Heart right ventricle (tissue), 16 donors: ENCODE measurements at regions not wholly inside any gene's neighbourhood (a gene's known extent, or its start where the extent isn't known, plus 50 kb on each side); places are given as distances from the start of the nearest gene placed in this dataset.

Source experiments
- ATAC-seq, 8 donors: fragments of 200-7000 bp; cut with Tn5 transposase; one replicate each; pipeline ENCODE4 v1.9.1; 2020; ENCODE audit warnings: mild to moderate bottlenecking in 8 of 8, moderate library complexity in 8 of 8, moderate number of reproducible peaks in 1 of 8
- DNase-seq, 2 donors: peaks; one replicate each; pipeline ENCODE4 v3.0.0-alpha.2; 2020
- H3K27ac ChIP-seq, 10 donors: fragments of 200-600 bp; sonication (generic) in 2 of 10; one replicate each; pipeline versions ENCODE4 v1.5.0 to v1.8.0; 2020 to 2022; ENCODE audit warnings: mild to moderate bottlenecking in 3 of 10
- H3K27me3 ChIP-seq, 7 donors: fragments of 200-600 bp; one replicate each; pipeline ENCODE4 v1.8.0; 2021 to 2022; ENCODE audit warnings: mild to moderate bottlenecking in 2 of 7
- H3K36me3 ChIP-seq, 9 donors: fragments of 200-600 bp; sonication (generic) in 1 of 9; one replicate each; pipeline versions ENCODE4 v1.5.0 to v1.8.0; 2020 to 2022; ENCODE audit warnings: mild to moderate bottlenecking in 2 of 9
- H3K4me1 ChIP-seq, 9 donors: fragments of 200-600 bp; sonication (generic) in 1 of 9; one replicate each; pipeline versions ENCODE4 v1.5.0 to v1.8.0; 2020 to 2022; ENCODE audit warnings: mild to moderate bottlenecking in 4 of 9
- H3K4me3 ChIP-seq, 10 donors: fragments of 200-600 bp; sonication (generic) in 2 of 10; one replicate each; pipeline versions ENCODE4 v1.5.0 to v1.8.0; 2020 to 2022; ENCODE audit warnings: mild to moderate bottlenecking in 7 of 10, moderate library complexity in 2 of 10
- H3K9me3 ChIP-seq, 11 donors: fragments of 200-600 bp in 10 of 11; sonication (generic) in 2 of 11; one replicate each; pipeline versions ENCODE4 v1.5.0 to v1.8.0; 2013 to 2022; ENCODE audit warnings: mild to moderate bottlenecking in 2 of 11, control low read depth in 1 of 11, moderate library complexity in 1 of 11
- WGBS, 2 donors: extraction: QIAGEN DNeasy Blood & Tissue Kit; methylation state at CpG; one replicate each; pipeline ENCODE4 v1.1.7; 2013; ENCODE audit warnings: inconsistent platforms in 1 of 2; 5-methylcytosine and 5-hydroxymethylcytosine counted together
- intact Hi-C, 10 donors: fragments of 100-400 bp; cut with DNase I; formaldehyde crosslinking; loops; one replicate each; pipeline versions ENCODE4 v1.11.1 to v1.14.2; 2022
- TF ChIP-seq, protein P1 (sequence below), 9 donors: fragments of 200-600 bp; sonication (generic) in 2 of 9; IDR thresholded peaks; one replicate each; pipeline versions ENCODE4 v1.5.0 to v1.8.0; 2021 to 2022; ENCODE audit warnings: antibody characterized with exemption in 9 of 9, mild to moderate bottlenecking in 5 of 9, moderate library complexity in 1 of 9
- donor health status: Arrhythmogenic right ventricular cardiomyopathy.
- donor health status: ischemic (EF 13 %, LVEDD 7.1; RV severe dilation, severe dysfunction).
- donor health status: healthy with polysubstance abuse.
- donor health status: DM: no; HTN: yes; CAD: no.
- donor health status: DM: no; HTN: no; CAD: no.
- donor health status: ischemic (EF 25% LVEDD 6.9; RV normal size, moderate dysfunction).
- donor health status: ischemic (EF 25% LVEDD 5.7; RV mildly dilated, moderate dysfunction).
- donor health status: healthy.
- donor health status: DM: yes; HTN: yes; CAD: no.
- donor health status: Ischemic cardiomyopathy.
- donor health status: ischemic (EF 35%, LVEDD 5.7; RV mildly dilated, moderate dysfunction).
- donor health status: nonischemic (EF 11% LVEDD 7.7; RV severe dilation, severe dysfunction).
- donor health status: DM: yes; HTN: yes; CAD: no.
- donor health status: PGD.
- donor health status: ischemic (EF 29% LVEDD 5.4; RV normal size, mild dysfunction).
- donor health status: nonischemic (EF 23%, LVEDD 6.1; RV moderate dilation, normal function).

DNA sequence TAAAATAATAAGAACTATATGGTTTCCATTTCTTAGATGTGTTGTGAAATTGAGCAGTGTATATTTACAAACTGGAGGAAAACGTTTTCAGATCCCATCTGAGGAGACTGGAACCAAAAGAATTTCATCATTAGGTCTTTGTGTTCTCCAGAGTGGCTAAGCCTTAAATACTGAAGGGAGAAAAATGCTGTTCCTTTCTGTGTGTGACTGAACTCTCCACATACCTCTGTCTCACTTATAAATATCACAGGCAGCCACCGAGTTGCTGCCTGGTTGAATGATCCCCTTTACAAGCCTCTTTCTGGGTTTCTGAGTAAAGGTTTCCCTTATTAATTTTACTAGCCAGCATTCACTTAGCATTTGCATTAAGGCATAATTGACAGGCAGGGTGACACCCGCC lies 913.9 kb upstream of the NR2F2 start:
- 41 to 51% methylated on average over 3 of the region's 3 CpGs for WGBS, 2 donors
- intact Hi-C loops: no loop called here

DNA sequence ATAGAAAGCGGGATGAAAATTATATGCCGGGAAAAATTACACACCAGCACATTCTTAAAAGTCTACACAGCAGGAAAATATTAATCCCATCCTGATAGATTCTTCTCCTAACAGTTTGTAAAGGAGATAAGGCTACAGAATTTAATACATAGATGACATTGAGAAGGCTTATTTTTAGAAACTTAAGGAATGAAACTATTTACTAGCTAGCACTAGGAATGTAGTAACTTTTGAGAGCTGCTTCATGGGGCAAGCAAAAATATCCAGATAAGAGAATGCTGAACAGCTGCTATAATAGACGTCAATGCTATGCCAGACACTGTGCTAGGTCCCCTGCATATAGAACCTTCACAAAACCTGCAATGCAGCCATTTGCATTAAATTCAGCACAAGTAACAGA lies 912.7 kb upstream of the NR2F2 start:
- 63 to 65% methylated on average over 3 of the region's 3 CpGs for WGBS, 2 donors
- Histone ChIP-seq H3K36me3 (no peaks in the 10 kb centered on the region), H3K4me1 (peaks cover 0 to 15% (median 0%) of the 10 kb centered on the region in 9 donors), H3K27ac (peak overlapping the region in 5 of 10 donors; percentile 19 to 61 (median 29)), H3K27me3 (no peaks in the 10 kb centered on the region), H3K9me3 (peaks cover 0 to 4% (median 0%) of the 10 kb centered on the region in 11 donors), H3K4me3 (no peak overlapping the region)
- DNase-seq (no peak), ATAC-seq (no peak)
- intact Hi-C loops: no loop called here
- TF ChIP-seq, protein P1, sequence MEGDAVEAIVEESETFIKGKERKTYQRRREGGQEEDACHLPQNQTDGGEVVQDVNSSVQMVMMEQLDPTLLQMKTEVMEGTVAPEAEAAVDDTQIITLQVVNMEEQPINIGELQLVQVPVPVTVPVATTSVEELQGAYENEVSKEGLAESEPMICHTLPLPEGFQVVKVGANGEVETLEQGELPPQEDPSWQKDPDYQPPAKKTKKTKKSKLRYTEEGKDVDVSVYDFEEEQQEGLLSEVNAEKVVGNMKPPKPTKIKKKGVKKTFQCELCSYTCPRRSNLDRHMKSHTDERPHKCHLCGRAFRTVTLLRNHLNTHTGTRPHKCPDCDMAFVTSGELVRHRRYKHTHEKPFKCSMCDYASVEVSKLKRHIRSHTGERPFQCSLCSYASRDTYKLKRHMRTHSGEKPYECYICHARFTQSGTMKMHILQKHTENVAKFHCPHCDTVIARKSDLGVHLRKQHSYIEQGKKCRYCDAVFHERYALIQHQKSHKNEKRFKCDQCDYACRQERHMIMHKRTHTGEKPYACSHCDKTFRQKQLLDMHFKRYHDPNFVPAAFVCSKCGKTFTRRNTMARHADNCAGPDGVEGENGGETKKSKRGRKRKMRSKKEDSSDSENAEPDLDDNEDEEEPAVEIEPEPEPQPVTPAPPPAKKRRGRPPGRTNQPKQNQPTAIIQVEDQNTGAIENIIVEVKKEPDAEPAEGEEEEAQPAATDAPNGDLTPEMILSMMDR (IDR thresholded peaks at IDR 0.05): no peak

More for the DNA sequence above, 913.9 kb upstream of the NR2F2 start:
- Histone ChIP-seq H3K36me3 (no peaks in the 10 kb centered on the region), H3K27ac (peak overlapping the region in 5 of 10 donors; percentile 21 to 61 (median 30)), H3K4me1 (peaks cover 0 to 17% (median 0%) of the 10 kb centered on the region in 9 donors), H3K27me3 (no peaks in the 10 kb centered on the region), H3K4me3 (no peak overlapping the region), H3K9me3 (peaks cover 0 to 4% (median 0%) of the 10 kb centered on the region in 11 donors)
- ATAC-seq (no peak), DNase-seq (no peak)
- TF ChIP-seq, protein P1 (IDR thresholded peaks at IDR 0.05): no peak

DNA sequence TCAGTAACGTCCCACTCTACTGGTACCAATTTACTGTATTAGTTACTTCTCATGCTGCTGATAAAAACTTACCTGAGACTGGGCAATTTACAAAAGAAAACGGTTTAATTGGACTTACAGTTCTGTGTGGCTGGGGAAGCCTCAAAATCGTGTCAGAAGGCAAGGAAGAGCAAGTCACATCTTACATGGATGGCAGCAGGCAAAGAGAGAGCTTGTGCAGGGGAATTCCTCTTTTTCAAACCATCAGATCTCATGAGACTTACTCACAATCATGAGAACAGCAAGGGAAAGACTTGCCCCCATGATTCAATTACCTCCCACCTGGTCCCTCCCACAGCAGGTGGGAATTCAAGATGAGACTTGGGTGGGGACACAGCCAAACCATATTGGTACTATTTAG lies 908.2 kb upstream of the NR2F2 start:
- WGBS, 2 donors: 88% methylated on average over 3 of the region's 3 CpGs
- H3K4me3 ChIP-seq: no peak overlapping the region
- no peak for ATAC-seq
- no peaks in the 10 kb centered on the region for H3K4me1 ChIP-seq
- H3K36me3 ChIP-seq: no peaks in the 10 kb centered on the region
- H3K27ac ChIP-seq: no peak overlapping the region
- intact Hi-C loops: no loop called here
- no peaks in the 10 kb centered on the region for H3K27me3 ChIP-seq
- peaks cover 0 to 21% (median 3%) of the 10 kb centered on the region in 11 donors for H3K9me3 ChIP-seq
- TF ChIP-seq, protein P1 (IDR thresholded peaks at IDR 0.05): no peak
- DNase-seq: no peak

DNA sequence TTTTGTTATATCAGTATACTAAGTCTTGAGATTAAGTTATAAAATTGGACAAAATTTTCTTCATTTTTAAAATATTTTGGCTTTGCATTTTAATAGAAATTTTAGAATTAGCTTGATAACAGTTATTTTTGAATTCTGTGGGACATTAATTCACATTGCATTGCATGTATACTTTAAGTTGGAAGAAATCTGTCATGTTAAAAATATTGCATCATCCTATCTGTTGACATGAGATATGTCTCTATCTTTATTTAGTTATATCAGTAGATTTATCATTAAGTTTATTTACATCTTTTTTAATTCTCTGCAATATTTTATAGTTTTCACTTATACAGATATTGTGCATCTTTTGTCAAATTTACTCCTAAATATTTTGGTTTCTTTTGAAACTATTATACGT lies 904.6 kb upstream of the NR2F2 start:
- intact Hi-C loops: no loop called here
- Histone ChIP-seq H3K4me3 (no peak overlapping the region), H3K27me3 (no peaks in the 10 kb centered on the region), H3K36me3 (no peaks in the 10 kb centered on the region), H3K9me3 (peaks cover 0 to 23% (median 3%) of the 10 kb centered on the region in 11 donors), H3K4me1 (no peaks in the 10 kb centered on the region), H3K27ac (no peak overlapping the region)
- DNase-seq (no peak), ATAC-seq (no peak)
- TF ChIP-seq, protein P1 (IDR thresholded peaks at IDR 0.05): no peak
- WGBS, 2 donors: 97 to 98% methylated on average over 1 of the region's 1 CpG
